ENCODE measurements at regions not wholly inside any gene's neighbourhood (a gene's known extent, or its start where the extent isn't known, plus 50 kb on each side); places are given as distances from the start of the nearest gene placed in this dataset.
"Not testable (repeated sequence)": the region's sequence is repeated elsewhere in the genome, so short reads cannot be mapped to it uniquely, and the experiment has no call there.

DNA sequence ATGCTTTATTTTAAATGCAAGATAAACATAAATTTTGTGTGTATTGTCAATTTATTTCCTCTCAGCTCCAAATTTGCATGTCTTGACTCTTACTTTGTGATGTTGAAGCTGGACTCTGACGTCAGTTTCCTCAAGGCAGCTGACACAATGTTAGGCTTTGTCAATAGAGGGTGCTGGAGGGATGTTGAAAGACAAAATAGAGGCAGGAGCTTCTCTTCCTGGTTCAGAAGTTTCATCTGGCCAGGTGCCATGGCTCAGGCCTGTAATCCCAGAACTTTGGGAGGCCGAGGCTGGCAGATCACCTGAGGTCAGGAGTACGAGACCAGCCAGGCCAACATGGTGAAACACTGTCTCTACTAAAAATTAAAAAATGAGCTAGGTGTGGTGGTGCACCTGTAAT lies 408.6 kb downstream of the GBE1 start:
- Histone ChIP-seq H3K27me3 (no peaks in the 10 kb centered on the region), H3K27ac (no peak overlapping the region), H3K4me1 (no peaks in the 10 kb centered on the region), H3K9me3 (no peaks in the 10 kb centered on the region), H3K4me3 (no peak overlapping the region), H3K36me3 (ENCODE audit: low read depth, missing control alignments) (no peaks in the 10 kb centered on the region)
- intact Hi-C loops (cut with DNase I; ENCODE audit: low total_unique reads) = no loop called here
- TF ChIP-seq POLR2A (IDR thresholded peaks at IDR 0.05) = no peak
- TF ChIP-seq, protein P1, sequence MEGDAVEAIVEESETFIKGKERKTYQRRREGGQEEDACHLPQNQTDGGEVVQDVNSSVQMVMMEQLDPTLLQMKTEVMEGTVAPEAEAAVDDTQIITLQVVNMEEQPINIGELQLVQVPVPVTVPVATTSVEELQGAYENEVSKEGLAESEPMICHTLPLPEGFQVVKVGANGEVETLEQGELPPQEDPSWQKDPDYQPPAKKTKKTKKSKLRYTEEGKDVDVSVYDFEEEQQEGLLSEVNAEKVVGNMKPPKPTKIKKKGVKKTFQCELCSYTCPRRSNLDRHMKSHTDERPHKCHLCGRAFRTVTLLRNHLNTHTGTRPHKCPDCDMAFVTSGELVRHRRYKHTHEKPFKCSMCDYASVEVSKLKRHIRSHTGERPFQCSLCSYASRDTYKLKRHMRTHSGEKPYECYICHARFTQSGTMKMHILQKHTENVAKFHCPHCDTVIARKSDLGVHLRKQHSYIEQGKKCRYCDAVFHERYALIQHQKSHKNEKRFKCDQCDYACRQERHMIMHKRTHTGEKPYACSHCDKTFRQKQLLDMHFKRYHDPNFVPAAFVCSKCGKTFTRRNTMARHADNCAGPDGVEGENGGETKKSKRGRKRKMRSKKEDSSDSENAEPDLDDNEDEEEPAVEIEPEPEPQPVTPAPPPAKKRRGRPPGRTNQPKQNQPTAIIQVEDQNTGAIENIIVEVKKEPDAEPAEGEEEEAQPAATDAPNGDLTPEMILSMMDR (IDR thresholded peaks at IDR 0.05) = no peak
- no peak for DNase-seq
- 56 to 57% methylated on average over 3 of the region's 3 CpGs for WGBS, 2 donors

DNA sequence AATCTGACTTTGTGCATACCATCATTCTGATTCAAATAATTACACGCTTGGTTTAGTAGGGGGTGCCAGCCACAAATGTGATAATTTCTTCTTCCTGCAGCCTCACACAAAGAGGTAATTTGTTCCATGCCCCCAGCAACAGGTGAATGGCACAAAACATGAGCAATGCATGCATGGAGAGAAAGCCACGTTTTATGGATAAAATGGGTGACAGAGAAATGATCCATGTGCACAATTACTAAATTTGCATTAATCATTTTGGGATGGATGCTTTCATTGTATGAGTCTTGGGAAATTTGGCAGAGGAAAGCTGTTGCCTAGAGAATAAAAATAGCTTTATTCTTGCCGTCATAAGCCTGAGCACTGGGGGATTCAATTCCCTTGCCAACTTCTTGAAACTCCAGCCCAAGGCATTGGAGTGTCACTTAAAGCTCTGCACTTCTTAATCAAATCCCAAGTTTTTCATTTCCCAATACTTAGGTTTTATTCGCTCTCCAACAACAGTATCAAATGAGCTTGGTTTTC lies 411.6 kb downstream of the GBE1 start:
- Histone ChIP-seq H3K27ac (no peak overlapping the region), H3K9me3 (no peaks in the 10 kb centered on the region), H3K36me3 (ENCODE audit: low read depth, missing control alignments) (no peaks in the 10 kb centered on the region), H3K4me1 (no peaks in the 10 kb centered on the region), H3K27me3 (no peaks in the 10 kb centered on the region), H3K4me3 (no peak overlapping the region)
- TF ChIP-seq POLR2A (IDR thresholded peaks at IDR 0.05) = no peak
- TF ChIP-seq, protein P1 (IDR thresholded peaks at IDR 0.05) = no peak
- intact Hi-C loops (cut with DNase I; ENCODE audit: low total_unique reads) = no loop called here
- WGBS, 2 donors = 47 to 53% methylated on average over 4 of the region's 4 CpGs
- DNase-seq = no peak

DNA sequence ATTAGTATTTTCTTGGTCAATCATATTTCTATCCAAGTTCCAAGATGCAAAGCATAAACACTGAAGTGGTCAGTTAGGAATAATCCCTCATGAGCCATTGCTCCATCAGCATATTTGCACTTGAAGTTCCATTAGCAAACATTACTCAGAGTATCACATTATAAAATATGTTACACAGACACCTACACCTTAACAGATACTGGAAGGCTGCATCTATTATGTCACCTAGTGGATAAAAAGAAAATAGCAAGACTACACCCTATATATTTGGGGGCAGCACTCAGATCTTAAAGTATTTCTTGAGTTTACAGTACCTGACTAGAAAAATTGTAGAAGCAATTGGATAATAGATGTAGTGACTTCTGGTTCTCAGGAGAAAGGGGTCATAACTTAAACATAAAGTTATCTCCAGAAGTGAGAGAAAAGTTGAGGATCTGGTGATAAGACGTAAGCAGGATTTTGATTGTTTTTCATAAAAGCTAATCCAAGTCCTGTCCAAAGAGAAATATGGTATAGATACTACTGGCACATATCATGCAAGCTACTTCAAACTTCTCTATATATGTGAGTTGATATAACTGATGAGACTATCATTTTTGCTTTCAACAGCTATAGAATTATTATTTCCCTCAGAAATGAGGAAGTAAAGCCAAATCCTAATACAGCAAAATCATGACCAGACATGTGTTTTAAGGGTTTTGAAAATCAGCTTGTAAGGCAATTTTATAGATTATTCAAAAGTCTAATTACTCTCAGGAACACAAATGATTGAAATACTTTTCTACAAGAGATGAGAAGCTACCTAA lies 422.2 kb downstream of the GBE1 start:
- Histone ChIP-seq H3K4me1 (no peaks in the 10 kb centered on the region), H3K9me3 (no peaks in the 10 kb centered on the region), H3K27me3 (no peaks in the 10 kb centered on the region), H3K27ac (no peak overlapping the region), H3K4me3 (no peak overlapping the region), H3K36me3 (ENCODE audit: low read depth, missing control alignments) (no peaks in the 10 kb centered on the region)
- TF ChIP-seq POLR2A (IDR thresholded peaks at IDR 0.05) = no peak
- TF ChIP-seq, protein P1 (IDR thresholded peaks at IDR 0.05) = peak in 2 of 3 experiments; percentile 5 to 42
- DNase-seq = no peak
- 94 to 96% methylated on average over 1 of the region's 1 CpG for WGBS, 2 donors
- intact Hi-C loops (cut with DNase I; ENCODE audit: low total_unique reads) = no loop called here

DNA sequence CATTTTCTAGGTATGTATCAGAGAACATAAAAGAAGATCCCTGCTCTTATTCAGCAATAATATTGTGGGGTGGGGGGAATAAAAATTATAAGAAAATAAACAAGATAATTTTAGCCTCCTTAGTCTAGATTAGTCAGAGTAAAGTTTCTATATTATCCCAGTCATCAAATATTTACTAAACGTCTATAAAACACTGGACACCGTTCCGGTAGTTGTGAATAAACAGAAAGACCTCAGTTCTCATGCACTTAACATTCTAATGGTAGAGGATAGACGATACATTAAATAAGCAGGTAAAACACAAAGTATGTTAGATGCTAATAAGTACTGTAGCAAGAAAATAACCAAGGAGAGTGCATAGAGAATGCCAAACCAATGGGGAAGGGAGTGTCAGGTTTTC lies 425.0 kb downstream of the GBE1 start:
- no peak overlapping the region for H3K4me3 ChIP-seq
- TF ChIP-seq, protein P1 (IDR thresholded peaks at IDR 0.05) = no peak
- TF ChIP-seq POLR2A (IDR thresholded peaks at IDR 0.05) = no peak
- H3K27me3 ChIP-seq = no peaks in the 10 kb centered on the region
- H3K9me3 ChIP-seq = no peaks in the 10 kb centered on the region
- 91 to 96% methylated on average over 4 of the region's 4 CpGs for WGBS, 2 donors
- no peak overlapping the region for H3K27ac ChIP-seq
- no peak for DNase-seq
- no peaks in the 10 kb centered on the region for H3K4me1 ChIP-seq
- H3K36me3 ChIP-seq (ENCODE audit: low read depth, missing control alignments) = no peaks in the 10 kb centered on the region
- intact Hi-C loops (cut with DNase I; ENCODE audit: low total_unique reads) = no loop called here

DNA sequence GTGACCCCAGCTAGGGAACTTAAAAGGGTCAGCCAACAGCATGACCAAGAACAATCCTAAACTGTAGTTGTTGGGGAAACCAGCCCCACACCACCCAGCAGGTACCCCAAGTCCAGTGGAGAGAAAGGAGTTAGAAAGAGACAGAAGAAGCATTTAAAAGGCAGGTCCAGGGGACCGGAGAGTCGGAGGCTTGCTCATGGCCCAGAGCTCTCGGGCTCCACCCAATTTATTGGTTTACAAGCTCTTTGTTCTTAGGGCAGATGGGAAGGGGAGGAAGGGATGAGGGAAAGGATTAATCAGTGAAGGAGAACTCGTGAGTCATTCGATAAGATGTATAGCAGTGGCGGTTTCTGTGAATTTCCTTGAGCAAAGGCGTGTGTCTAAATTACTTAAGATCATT lies 431.6 kb downstream of the GBE1 start:
- H3K9me3 ChIP-seq; H3K4me1 ChIP-seq; DNase-seq; H3K36me3 ChIP-seq (ENCODE audit: low read depth, missing control alignments); H3K27ac ChIP-seq; H3K27me3 ChIP-seq; H3K4me3 ChIP-seq; intact Hi-C loops (cut with DNase I; ENCODE audit: low total_unique reads): not testable (repeated sequence)
- WGBS, 2 donors = 48 to 71% methylated on average over 7 of the region's 7 CpGs

Measured in testis (tissue), 2 donors.